ENCODE measurements at regions not wholly inside any gene's neighbourhood (a gene's known extent, or its start where the extent isn't known, plus 50 kb on each side); places are given as distances from the start of the nearest gene placed in this dataset.

- no peaks in the 10 kb centered on the region for H3K4me1 ChIP-seq (ENCODE audit: control insufficient read depth, insufficient read depth, low read length)
- no peak overlapping the region for H3K4me3 ChIP-seq (ENCODE audit: low read length)
- H3K27ac ChIP-seq (ENCODE audit: low read depth, low read length) = no peak overlapping the region
- no peak overlapping the region for H3K9ac ChIP-seq (ENCODE audit: low read length)
- no peaks in the 10 kb centered on the region for H3K27me3 ChIP-seq (ENCODE audit: control insufficient read depth, insufficient read depth, low read length)
- no peaks in the 10 kb centered on the region for H3K36me3 ChIP-seq (ENCODE audit: control insufficient read depth, insufficient read depth, low read length)
Measured at GRCh38 chr14:85118274-85118673, 411.7 kb upstream of the FLRT2 start.

- Histone ChIP-seq H3K27me3 (ENCODE audit: control insufficient read depth, insufficient read depth, low read length) (no peaks in the 10 kb centered on the region), H3K27ac (ENCODE audit: low read depth, low read length) (no peak overlapping the region), H3K9ac (ENCODE audit: low read length) (no peak overlapping the region), H3K36me3 (ENCODE audit: control insufficient read depth, insufficient read depth, low read length) (no peaks in the 10 kb centered on the region), H3K4me3 (ENCODE audit: low read length) (no peak overlapping the region), H3K4me1 (ENCODE audit: control insufficient read depth, insufficient read depth, low read length) (no peaks in the 10 kb centered on the region)
Measured at GRCh38 chr14:85122690-85123089, 407.3 kb upstream of the FLRT2 start.

GRCh38 chr14:85123755-85124154, 406.2 kb upstream of the FLRT2 start:
- Histone ChIP-seq H3K4me3 (ENCODE audit: low read length) (no peak overlapping the region), H3K36me3 (ENCODE audit: control insufficient read depth, insufficient read depth, low read length) (no peaks in the 10 kb centered on the region), H3K9ac (ENCODE audit: low read length) (no peak overlapping the region), H3K27me3 (ENCODE audit: control insufficient read depth, insufficient read depth, low read length) (no peaks in the 10 kb centered on the region), H3K4me1 (ENCODE audit: control insufficient read depth, insufficient read depth, low read length) (no peaks in the 10 kb centered on the region), H3K27ac (ENCODE audit: low read depth, low read length) (no peak overlapping the region)

GRCh38 chr14:85124631-85125290, 405.2 kb upstream of the FLRT2 start:
- Histone ChIP-seq H3K36me3 (ENCODE audit: control insufficient read depth, insufficient read depth, low read length) (no peaks in the 10 kb centered on the region), H3K27ac (ENCODE audit: low read depth, low read length) (no peak overlapping the region), H3K27me3 (ENCODE audit: control insufficient read depth, insufficient read depth, low read length) (no peaks in the 10 kb centered on the region), H3K9ac (ENCODE audit: low read length) (no peak overlapping the region), H3K4me1 (ENCODE audit: control insufficient read depth, insufficient read depth, low read length) (no peaks in the 10 kb centered on the region), H3K4me3 (ENCODE audit: low read length) (no peak overlapping the region)

- Histone ChIP-seq H3K27ac (ENCODE audit: low read depth, low read length) (no peak overlapping the region), H3K36me3 (ENCODE audit: control insufficient read depth, insufficient read depth, low read length) (no peaks in the 10 kb centered on the region), H3K4me1 (ENCODE audit: control insufficient read depth, insufficient read depth, low read length) (no peaks in the 10 kb centered on the region), H3K27me3 (ENCODE audit: control insufficient read depth, insufficient read depth, low read length) (no peaks in the 10 kb centered on the region), H3K9ac (ENCODE audit: low read length) (no peak overlapping the region), H3K4me3 (ENCODE audit: low read length) (no peak overlapping the region)
Measured at GRCh38 chr14:85125291-85125670, 404.7 kb upstream of the FLRT2 start.

GRCh38 chr14:85129921-85130320, 400.0 kb upstream of the FLRT2 start:
- no peaks in the 10 kb centered on the region for H3K36me3 ChIP-seq (ENCODE audit: control insufficient read depth, insufficient read depth, low read length)
- H3K27ac ChIP-seq (ENCODE audit: low read depth, low read length) = no peak overlapping the region

GRCh38 chr14:85131226-85131922, 398.6 kb upstream of the FLRT2 start:
- Histone ChIP-seq H3K27me3 (ENCODE audit: control insufficient read depth, insufficient read depth, low read length) (no peaks in the 10 kb centered on the region), H3K4me3 (ENCODE audit: low read length) (no peak overlapping the region), H3K36me3 (ENCODE audit: control insufficient read depth, insufficient read depth, low read length) (no peaks in the 10 kb centered on the region), H3K4me1 (ENCODE audit: control insufficient read depth, insufficient read depth, low read length) (no peaks in the 10 kb centered on the region), H3K9ac (ENCODE audit: low read length) (no peak overlapping the region), H3K27ac (ENCODE audit: low read depth, low read length) (no peak overlapping the region)

More at GRCh38 chr14:85129921-85130320, 400.0 kb upstream of the FLRT2 start:
- Histone ChIP-seq H3K4me1 (ENCODE audit: control insufficient read depth, insufficient read depth, low read length) (no peaks in the 10 kb centered on the region), H3K4me3 (ENCODE audit: low read length) (no peak overlapping the region), H3K27me3 (ENCODE audit: control insufficient read depth, insufficient read depth, low read length) (no peaks in the 10 kb centered on the region), H3K9ac (ENCODE audit: low read length) (no peak overlapping the region)

- H3K36me3 ChIP-seq (ENCODE audit: control insufficient read depth, insufficient read depth, low read length) = no peaks in the 10 kb centered on the region
- no peaks in the 10 kb centered on the region for H3K4me1 ChIP-seq (ENCODE audit: control insufficient read depth, insufficient read depth, low read length)
- no peak overlapping the region for H3K27ac ChIP-seq (ENCODE audit: low read depth, low read length)
- no peak overlapping the region for H3K4me3 ChIP-seq (ENCODE audit: low read length)
- H3K9ac ChIP-seq (ENCODE audit: low read length) = no peak overlapping the region
- H3K27me3 ChIP-seq (ENCODE audit: control insufficient read depth, insufficient read depth, low read length) = no peaks in the 10 kb centered on the region
Measured at GRCh38 chr14:85142982-85143381, 387.0 kb upstream of the FLRT2 start.

- no peaks in the 10 kb centered on the region for H3K4me1 ChIP-seq (ENCODE audit: control insufficient read depth, insufficient read depth, low read length)
- H3K27me3 ChIP-seq (ENCODE audit: control insufficient read depth, insufficient read depth, low read length) = no peaks in the 10 kb centered on the region
- no peak overlapping the region for H3K9ac ChIP-seq (ENCODE audit: low read length)
- no peaks in the 10 kb centered on the region for H3K36me3 ChIP-seq (ENCODE audit: control insufficient read depth, insufficient read depth, low read length)
- no peak overlapping the region for H3K4me3 ChIP-seq (ENCODE audit: low read length)
- H3K27ac ChIP-seq (ENCODE audit: low read depth, low read length) = no peak overlapping the region
Measured at GRCh38 chr14:85146779-85147178, 383.2 kb upstream of the FLRT2 start.

GRCh38 chr14:85150166-85150565, 379.8 kb upstream of the FLRT2 start:
- no peak overlapping the region for H3K4me3 ChIP-seq (ENCODE audit: low read length)
- H3K4me1 ChIP-seq (ENCODE audit: control insufficient read depth, insufficient read depth, low read length) = no peaks in the 10 kb centered on the region
- no peak overlapping the region for H3K9ac ChIP-seq (ENCODE audit: low read length)
- no peaks in the 10 kb centered on the region for H3K27me3 ChIP-seq (ENCODE audit: control insufficient read depth, insufficient read depth, low read length)
- no peak overlapping the region for H3K27ac ChIP-seq (ENCODE audit: low read depth, low read length)
- no peaks in the 10 kb centered on the region for H3K36me3 ChIP-seq (ENCODE audit: control insufficient read depth, insufficient read depth, low read length)

- Histone ChIP-seq H3K27ac (ENCODE audit: low read depth, low read length) (no peak overlapping the region), H3K27me3 (ENCODE audit: control insufficient read depth, insufficient read depth, low read length) (no peaks in the 10 kb centered on the region), H3K36me3 (ENCODE audit: control insufficient read depth, insufficient read depth, low read length) (no peaks in the 10 kb centered on the region), H3K4me3 (ENCODE audit: low read length) (no peak overlapping the region), H3K9ac (ENCODE audit: low read length) (no peak overlapping the region), H3K4me1 (ENCODE audit: control insufficient read depth, insufficient read depth, low read length) (no peaks in the 10 kb centered on the region)
Measured at GRCh38 chr14:85154714-85155113, 375.2 kb upstream of the FLRT2 start.

- H3K36me3 ChIP-seq (ENCODE audit: control insufficient read depth, insufficient read depth, low read length) = no peaks in the 10 kb centered on the region
- H3K9ac ChIP-seq (ENCODE audit: low read length) = no peak overlapping the region
- H3K4me1 ChIP-seq (ENCODE audit: control insufficient read depth, insufficient read depth, low read length) = no peaks in the 10 kb centered on the region
- H3K27ac ChIP-seq (ENCODE audit: low read depth, low read length) = no peak overlapping the region
- no peak overlapping the region for H3K4me3 ChIP-seq (ENCODE audit: low read length)
- H3K27me3 ChIP-seq (ENCODE audit: control insufficient read depth, insufficient read depth, low read length) = no peaks in the 10 kb centered on the region
Measured at GRCh38 chr14:85156319-85156718, 373.6 kb upstream of the FLRT2 start.

- H3K27ac ChIP-seq (ENCODE audit: low read depth, low read length) = no peak overlapping the region
- no peaks in the 10 kb centered on the region for H3K27me3 ChIP-seq (ENCODE audit: control insufficient read depth, insufficient read depth, low read length)
- H3K4me1 ChIP-seq (ENCODE audit: control insufficient read depth, insufficient read depth, low read length) = no peaks in the 10 kb centered on the region
- H3K9ac ChIP-seq (ENCODE audit: low read length) = no peak overlapping the region
- no peak overlapping the region for H3K4me3 ChIP-seq (ENCODE audit: low read length)
- H3K36me3 ChIP-seq (ENCODE audit: control insufficient read depth, insufficient read depth, low read length) = no peaks in the 10 kb centered on the region
Measured at GRCh38 chr14:85159726-85160125, 370.2 kb upstream of the FLRT2 start.

Data from rectal smooth muscle tissue (tissue), 1 donor.